ENCODE measurements at regions not wholly inside any gene's neighbourhood (a gene's known extent, or its start where the extent isn't known, plus 50 kb on each side); places are given as distances from the start of the nearest gene placed in this dataset.

GRCh38 chr16:64507240-64508024, 614.4 kb downstream of the CDH11 start:
- TF ChIP-seq RAD21 (conservative IDR thresholded peaks at IDR 0.05) (no peak), REST (IDR thresholded peaks at IDR 0.05; ENCODE audit: borderline replicate concordance) (no peak), EZH2 (IDR thresholded peaks at IDR 0.05; ENCODE audit: borderline replicate concordance, insufficient read depth, low read length, poor library complexity, severe bottlenecking) (no peak), SMC3 (conservative IDR thresholded peaks at IDR 0.05; ENCODE audit: poor library complexity) (no peak), EP300 (conservative IDR thresholded peaks at IDR 0.05; ENCODE audit: poor library complexity, severe bottlenecking) (no peak), MXI1 (conservative IDR thresholded peaks at IDR 0.05; ENCODE audit: poor library complexity, severe bottlenecking) (no peak), CTCF (IDR thresholded peaks at IDR 0.05; ENCODE audit: poor library complexity, severe bottlenecking) (no peak)
- H3F3A ChIP-seq (ENCODE audit: insufficient read depth, low read length, poor library complexity, severe bottlenecking) = no peaks in the 10 kb centered on the region
- no peaks in the 10 kb centered on the region for H3K27me3 ChIP-seq (ENCODE audit: insufficient read depth, low read depth, low read length)
- H3K36me3 ChIP-seq (ENCODE audit: insufficient read depth, low read length) = no peaks in the 10 kb centered on the region
- no peak overlapping the region for H3K4me2 ChIP-seq (ENCODE audit: low read length)
- no peaks in the 10 kb centered on the region for H3K9me2 ChIP-seq (ENCODE audit: insufficient read depth, low read length)
- no peaks in the 10 kb centered on the region for H4K20me1 ChIP-seq (ENCODE audit: insufficient read depth)
- no peak overlapping the region for H3K9ac ChIP-seq (ENCODE audit: low read length)
- H3K27ac ChIP-seq (ENCODE audit: low read length) = no peak overlapping the region
- no peak overlapping the region for H2AFZ ChIP-seq (ENCODE audit: low read depth, low read length)
- H3K4me3 ChIP-seq (ENCODE audit: low read length) = no peak overlapping the region
- H3K79me2 ChIP-seq (replicated peaks; ENCODE audit: insufficient read depth, low read length) = no peaks in the 10 kb centered on the region
- no peaks in the 10 kb centered on the region for H3K9me3 ChIP-seq (ENCODE audit: low read length)

GRCh38 chr16:64499211-64499610, 622.7 kb downstream of the CDH11 start:
- Histone ChIP-seq H3K4me3 (ENCODE audit: low read length) (no peak overlapping the region), H3K9me3 (ENCODE audit: low read length) (no peaks in the 10 kb centered on the region), H2AFZ (ENCODE audit: low read depth, low read length) (no peak overlapping the region), H3K9me2 (ENCODE audit: insufficient read depth, low read length) (no peaks in the 10 kb centered on the region), H3K27me3 (ENCODE audit: insufficient read depth, low read depth, low read length) (no peaks in the 10 kb centered on the region), H3F3A (ENCODE audit: insufficient read depth, low read length, poor library complexity, severe bottlenecking) (peaks cover 3% of the 10 kb centered on the region), H4K20me1 (ENCODE audit: insufficient read depth) (no peaks in the 10 kb centered on the region), H3K79me2 (replicated peaks; ENCODE audit: insufficient read depth, low read length) (no peaks in the 10 kb centered on the region), H3K36me3 (ENCODE audit: insufficient read depth, low read length) (no peaks in the 10 kb centered on the region), H3K9ac (ENCODE audit: low read length) (no peak overlapping the region), H3K27ac (ENCODE audit: low read length) (no peak overlapping the region), H3K4me2 (ENCODE audit: low read length) (no peak overlapping the region)
- no peak for TF ChIP-seq RAD21 (conservative IDR thresholded peaks at IDR 0.05)
- no peak for TF ChIP-seq REST (IDR thresholded peaks at IDR 0.05; ENCODE audit: borderline replicate concordance)
- TF ChIP-seq EZH2 (IDR thresholded peaks at IDR 0.05; ENCODE audit: borderline replicate concordance, insufficient read depth, low read length, poor library complexity, severe bottlenecking) = no peak
- no peak for TF ChIP-seq TAF1 (IDR thresholded peaks at IDR 0.05; ENCODE audit: low read depth)
- no peak for TF ChIP-seq POLR2AphosphoS5 (IDR thresholded peaks at IDR 0.05)
- TF ChIP-seq SMC3 (conservative IDR thresholded peaks at IDR 0.05; ENCODE audit: poor library complexity) = no peak
- no peak for TF ChIP-seq EP300 (conservative IDR thresholded peaks at IDR 0.05; ENCODE audit: poor library complexity, severe bottlenecking)
- TF ChIP-seq CTCF (IDR thresholded peaks at IDR 0.05; ENCODE audit: poor library complexity, severe bottlenecking) = no peak
- no peak for TF ChIP-seq MXI1 (conservative IDR thresholded peaks at IDR 0.05; ENCODE audit: poor library complexity, severe bottlenecking)
